ENCODE measurements at regions not wholly inside any gene's neighbourhood (a gene's known extent, or its start where the extent isn't known, plus 50 kb on each side); places are given as distances from the start of the nearest gene placed in this dataset.

GRCh38 chr5:17796757-17797396, 162.6 kb downstream of the TAF11L14 start:
- Histone ChIP-seq H3K27ac (ENCODE audit: low read depth) (no peak overlapping the region), H2AFZ (no peak overlapping the region), H3K9me2 (ENCODE audit: insufficient read depth) (no peaks in the 10 kb centered on the region), H3K4me1 (ENCODE audit: insufficient read depth) (peaks cover 3% of the 10 kb centered on the region; the same call in 1 of the 2 replicates), H3K79me2 (replicated peaks; ENCODE audit: insufficient read depth) (no peaks in the 10 kb centered on the region), H4K20me1 (replicated peaks; ENCODE audit: insufficient read depth) (no peaks in the 10 kb centered on the region), H3K36me3 (ENCODE audit: insufficient read depth) (no peaks in the 10 kb centered on the region), H3K27me3 (ENCODE audit: insufficient read depth) (no peaks in the 10 kb centered on the region), H3K4me2 (no peak overlapping the region), H3F3A (replicated peaks; ENCODE audit: low read depth) (no peaks in the 10 kb centered on the region), H3K4me3 (no peak overlapping the region)
- no peak for TF ChIP-seq EZH2phosphoT487 (IDR thresholded peaks at IDR 0.05; ENCODE audit: unreplicated experiment)
- no peak for TF ChIP-seq ETS1 (IDR thresholded peaks at IDR 0.05)
- TF ChIP-seq STAT1 (IDR thresholded peaks at IDR 0.05; ENCODE audit: unreplicated experiment), result no peak
- no peak for TF ChIP-seq EZH2 (IDR thresholded peaks at IDR 0.05; ENCODE audit: low read depth, unreplicated experiment)
- TF ChIP-seq ZNF462 (CRISPR knock-in tag; IDR thresholded peaks at IDR 0.05), result no peak
- no peak for TF ChIP-seq CTCF (conservative IDR thresholded peaks at IDR 0.05; ENCODE audit: low read depth in 2 of 2)
- TF ChIP-seq NANOG (IDR thresholded peaks at IDR 0.05; ENCODE audit: borderline replicate concordance), result no peak
- no peak for TF ChIP-seq POLR2AphosphoS5 (IDR thresholded peaks at IDR 0.05; ENCODE audit: low read depth)
- TF ChIP-seq REST (IDR thresholded peaks at IDR 0.05; ENCODE audit: unreplicated experiment), result no peak
- TF ChIP-seq CREB1 (CRISPR knock-in tag; IDR thresholded peaks at IDR 0.05; ENCODE audit: low read depth), result no peak
- no peak for TF ChIP-seq JUNB (IDR thresholded peaks at IDR 0.05; ENCODE audit: unreplicated experiment)
- TF ChIP-seq ZNF331 (CRISPR knock-in tag; IDR thresholded peaks at IDR 0.05; ENCODE audit: low read depth), result no peak
- H3K4me1 Mint-ChIP-seq, result peaks cover 4% of the 10 kb centered on the region; the same call in 2 of the 3 replicates
- H3K27ac Mint-ChIP-seq, result no peak overlapping the region
- H3K36me3 Mint-ChIP-seq (ENCODE audit: low read depth), result no peaks in the 10 kb centered on the region
- no peak for ATAC-seq
- no peak overlapping the region for H3K4me3 Mint-ChIP-seq
- DNase-seq (ENCODE audit: low spot score), result no peak
- no peaks in the 10 kb centered on the region for H3K9me3 Mint-ChIP-seq
- H3K27me3 Mint-ChIP-seq (ENCODE audit: insufficient read depth, low read depth, poor library complexity), result peaks cover 2% of the 10 kb centered on the region
